Neural progenitor cell (in vitro differentiated cells): ENCODE measurements at regions not wholly inside any gene's neighbourhood (a gene's known extent, or its start where the extent isn't known, plus 50 kb on each side); places are given as distances from the start of the nearest gene placed in this dataset.
A peak's percentile ranks its signal among the peaks of the same experiment; 100 is the strongest.

ENCODE experiments used
- DNase-seq: peaks from one replicate; pipeline ENCODE4 v3.0.0-alpha.2; 2016; ENCODE audit warnings: low spot score
- H2AFZ ChIP-seq: fragments of 200-600 bp; sonication (generic); replicated peaks from 2 replicates; pipeline ENCODE4 v1.6.1; 2016; ENCODE audit warnings: antibody characterized with exemption
- H3F3A ChIP-seq: fragments of 200-600 bp; sonication (generic); 2 replicates; pipeline ENCODE4 v1.6.1; 2016; ENCODE audit warnings: antibody characterized with exemption, low read depth
- H3K27ac ChIP-seq: fragments of 200-600 bp; sonication (generic); 2 replicates; pipeline ENCODE4 v1.5.1; 2016; ENCODE audit warnings: mild to moderate bottlenecking
- H3K27me3 ChIP-seq: fragments of 200-600 bp; sonication (generic); 2 replicates; pipeline ENCODE4 v1.6.1; 2016; ENCODE audit warnings: mild to moderate bottlenecking, moderate library complexity
- H3K36me3 ChIP-seq: fragments of 200-600 bp; sonication (generic); 2 replicates; pipeline ENCODE4 v1.5.1; 2016
- H3K4me1 ChIP-seq: fragments of 200-600 bp; sonication (generic); 2 replicates; pipeline ENCODE4 v1.6.1; 2016; ENCODE audit warnings: mixed run types
- H3K4me2 ChIP-seq: fragments of 200-600 bp; sonication (generic); 2 replicates; pipeline ENCODE4 v1.6.1; 2016
- H3K4me3 ChIP-seq: fragments of 200-600 bp; sonication (generic); 2 replicates; pipeline ENCODE4 v1.5.1; 2016
- H3K79me2 ChIP-seq: fragments of 200-600 bp; sonication (generic); 2 replicates; pipeline ENCODE4 v1.6.1; 2016; ENCODE audit warnings: low read depth
- H3K9ac ChIP-seq: fragments of 200-600 bp; sonication (generic); 2 replicates; pipeline ENCODE4 v1.6.1; 2016
- H3K9me3 ChIP-seq: fragments of 200-600 bp; sonication (generic); 2 replicates; pipeline ENCODE4 v1.5.1; 2016; ENCODE audit warnings: low read depth
- H4K20me1 ChIP-seq: fragments of 200-600 bp; sonication (generic); 2 replicates; pipeline ENCODE4 v1.6.1; 2016; ENCODE audit warnings: low read depth
- H3K27ac Mint-ChIP-seq: 3 replicates; pipeline ENCODE4 v1.8.0; 2021; ENCODE audit warnings: mixed read lengths
- H3K27me3 Mint-ChIP-seq: 2 replicates; pipeline ENCODE4 v1.8.0; 2022; ENCODE audit warnings: low read depth, mild to moderate bottlenecking, inconsistent platforms, moderate library complexity, mixed read lengths; ENCODE audit not compliant: insufficient read depth
- H3K36me3 Mint-ChIP-seq: 3 replicates; pipeline ENCODE4 v1.8.0; 2021; ENCODE audit warnings: mixed read lengths
- H3K4me1 Mint-ChIP-seq: 3 replicates; pipeline ENCODE4 v1.8.0; 2021; ENCODE audit warnings: mixed read lengths
- H3K4me3 Mint-ChIP-seq: 3 replicates; pipeline ENCODE4 v1.8.0; 2021; ENCODE audit warnings: mild to moderate bottlenecking, moderate library complexity, mixed read lengths
- H3K9me3 Mint-ChIP-seq: 3 replicates; pipeline ENCODE4 v1.8.0; 2020; ENCODE audit warnings: mixed read lengths
- EZH2 ChIP-seq: fragments of 200-600 bp; sonication (generic); IDR thresholded peaks from 2 replicates; pipeline ENCODE4 v1.6.1; 2017; ENCODE audit warnings: antibody characterized with exemption, mild to moderate bottlenecking, moderate library complexity
- EZH2phosphoT487 ChIP-seq: fragments of 200-600 bp; sonication (generic); IDR thresholded peaks from 2 replicates; pipeline ENCODE4 v1.6.1; 2017; ENCODE audit warnings: antibody characterized with exemption
- TF ChIP-seq, protein P1 (sequence below): fragments of 200-600 bp; sonication (generic); IDR thresholded peaks from 2 replicates; pipeline ENCODE4 v1.5.1; 2017; ENCODE audit warnings: antibody characterized with exemption, mild to moderate bottlenecking

DNA sequence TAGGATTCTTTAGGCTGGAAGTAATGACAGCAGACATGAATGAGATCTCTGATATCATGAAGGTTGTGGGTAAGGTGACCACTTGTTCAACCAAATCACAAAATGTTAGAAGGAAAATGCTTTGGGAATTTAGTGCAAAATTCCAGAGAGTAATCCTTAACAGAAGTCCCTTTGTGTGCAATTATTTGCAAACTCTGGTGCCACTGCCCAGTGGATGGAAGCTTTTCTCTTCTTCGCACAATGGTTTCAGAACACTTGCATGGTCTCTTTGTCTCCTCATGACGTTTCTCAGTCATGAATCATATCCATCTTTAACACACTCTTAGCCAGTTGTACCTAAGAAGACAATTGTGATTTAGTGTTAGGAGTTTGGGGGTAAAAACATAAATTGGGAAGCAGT, 570.4 kb upstream of the ANKRD30A start:
- no peaks in the 10 kb centered on the region for H3F3A ChIP-seq
- H3K9ac ChIP-seq: no peak overlapping the region
- no peak overlapping the region for H3K4me3 ChIP-seq
- no peaks in the 10 kb centered on the region for H3K9me3 ChIP-seq
- H4K20me1 ChIP-seq: no peaks in the 10 kb centered on the region
- Mint-ChIP-seq H3K36me3 (no peaks in the 10 kb centered on the region), H3K4me3 (no peak overlapping the region), H3K4me1 (no peaks in the 10 kb centered on the region), H3K27ac (no peak overlapping the region), H3K9me3 (no peaks in the 10 kb centered on the region), H3K27me3 (peaks cover 2% of the 10 kb centered on the region)
- H3K27me3 ChIP-seq: no peaks in the 10 kb centered on the region
- H3K4me1 ChIP-seq: peaks cover 9% of the 10 kb centered on the region
- no peaks in the 10 kb centered on the region for H3K79me2 ChIP-seq
- H2AFZ ChIP-seq: peak overlapping the region; percentile 65
- TF ChIP-seq EZH2phosphoT487 (no peak), EZH2 (no peak)
- TF ChIP-seq, protein P1, sequence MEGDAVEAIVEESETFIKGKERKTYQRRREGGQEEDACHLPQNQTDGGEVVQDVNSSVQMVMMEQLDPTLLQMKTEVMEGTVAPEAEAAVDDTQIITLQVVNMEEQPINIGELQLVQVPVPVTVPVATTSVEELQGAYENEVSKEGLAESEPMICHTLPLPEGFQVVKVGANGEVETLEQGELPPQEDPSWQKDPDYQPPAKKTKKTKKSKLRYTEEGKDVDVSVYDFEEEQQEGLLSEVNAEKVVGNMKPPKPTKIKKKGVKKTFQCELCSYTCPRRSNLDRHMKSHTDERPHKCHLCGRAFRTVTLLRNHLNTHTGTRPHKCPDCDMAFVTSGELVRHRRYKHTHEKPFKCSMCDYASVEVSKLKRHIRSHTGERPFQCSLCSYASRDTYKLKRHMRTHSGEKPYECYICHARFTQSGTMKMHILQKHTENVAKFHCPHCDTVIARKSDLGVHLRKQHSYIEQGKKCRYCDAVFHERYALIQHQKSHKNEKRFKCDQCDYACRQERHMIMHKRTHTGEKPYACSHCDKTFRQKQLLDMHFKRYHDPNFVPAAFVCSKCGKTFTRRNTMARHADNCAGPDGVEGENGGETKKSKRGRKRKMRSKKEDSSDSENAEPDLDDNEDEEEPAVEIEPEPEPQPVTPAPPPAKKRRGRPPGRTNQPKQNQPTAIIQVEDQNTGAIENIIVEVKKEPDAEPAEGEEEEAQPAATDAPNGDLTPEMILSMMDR: no peak
- no peak overlapping the region for H3K27ac ChIP-seq
- no peak for DNase-seq
- no peak overlapping the region for H3K4me2 ChIP-seq
- no peaks in the 10 kb centered on the region for H3K36me3 ChIP-seq

DNA sequence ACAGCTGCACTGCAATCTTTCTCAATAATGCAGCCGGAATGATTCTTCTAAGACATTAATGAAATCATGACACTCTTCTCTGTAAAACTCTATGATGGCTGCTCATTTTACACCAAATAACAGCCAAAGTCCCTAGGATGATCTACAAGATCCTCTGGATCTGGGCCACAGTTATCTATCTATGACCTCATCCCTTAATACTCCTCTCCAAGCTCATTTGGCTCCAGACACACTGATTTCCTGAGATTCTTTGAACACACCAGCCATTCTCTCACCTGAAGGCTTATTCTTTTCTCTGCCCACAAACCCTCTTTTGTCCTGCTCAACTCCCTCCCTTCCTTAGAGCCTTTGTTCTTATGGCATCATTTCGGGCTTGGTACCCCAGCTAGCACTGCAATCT, 577.4 kb upstream of the ANKRD30A start:
- H2AFZ ChIP-seq: no peak overlapping the region
- no peak overlapping the region for H3K27ac ChIP-seq

DNA sequence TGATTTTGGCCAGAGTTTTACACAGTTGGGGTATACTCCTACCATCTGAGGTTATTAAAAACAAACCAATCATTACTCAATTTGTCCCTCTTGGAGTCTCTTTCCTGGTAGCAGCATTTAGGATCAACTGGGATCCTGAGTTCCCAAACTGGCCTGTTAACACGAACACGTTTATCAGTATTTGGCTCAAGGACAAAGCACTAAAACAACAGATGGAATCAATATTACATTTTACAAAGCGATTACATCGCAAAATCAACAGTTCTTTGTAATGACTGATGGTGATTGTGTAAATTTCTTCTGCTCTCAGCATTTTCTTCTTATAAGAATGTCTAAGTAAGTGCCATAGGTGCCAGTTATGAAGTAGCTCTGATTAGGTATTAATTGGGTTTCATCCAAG, 582.9 kb upstream of the ANKRD30A start:
- no peak for DNase-seq
- Mint-ChIP-seq H3K9me3 (no peaks in the 10 kb centered on the region), H3K4me1 (no peaks in the 10 kb centered on the region), H3K4me3 (no peak overlapping the region), H3K27me3 (no peaks in the 10 kb centered on the region), H3K36me3 (no peaks in the 10 kb centered on the region), H3K27ac (no peak overlapping the region)
- Histone ChIP-seq H3K79me2 (no peaks in the 10 kb centered on the region), H3K4me2 (no peak overlapping the region), H3F3A (no peaks in the 10 kb centered on the region), H3K36me3 (no peaks in the 10 kb centered on the region), H3K27me3 (no peaks in the 10 kb centered on the region), H3K4me3 (no peak overlapping the region), H3K4me1 (no peaks in the 10 kb centered on the region), H3K27ac (no peak overlapping the region), H4K20me1 (no peaks in the 10 kb centered on the region), H3K9me3 (no peaks in the 10 kb centered on the region), H2AFZ (peak overlapping the region; percentile 65), H3K9ac (no peak overlapping the region)
- TF ChIP-seq EZH2phosphoT487 (no peak), EZH2 (no peak)
- TF ChIP-seq, protein P1: no peak

More for the DNA sequence above, 577.4 kb upstream of the ANKRD30A start:
- Histone ChIP-seq H3F3A (no peaks in the 10 kb centered on the region), H3K4me3 (no peak overlapping the region), H3K9ac (no peak overlapping the region), H3K4me2 (no peak overlapping the region), H3K27me3 (no peaks in the 10 kb centered on the region), H3K79me2 (no peaks in the 10 kb centered on the region), H3K4me1 (no peaks in the 10 kb centered on the region), H4K20me1 (no peaks in the 10 kb centered on the region), H3K9me3 (no peaks in the 10 kb centered on the region), H3K36me3 (no peaks in the 10 kb centered on the region)
- TF ChIP-seq EZH2: no peak
- DNase-seq: no peak
- Mint-ChIP-seq H3K9me3 (no peaks in the 10 kb centered on the region), H3K36me3 (no peaks in the 10 kb centered on the region), H3K27me3 (peaks cover 2% of the 10 kb centered on the region), H3K4me3 (no peak overlapping the region), H3K4me1 (no peaks in the 10 kb centered on the region), H3K27ac (no peak overlapping the region)

DNA sequence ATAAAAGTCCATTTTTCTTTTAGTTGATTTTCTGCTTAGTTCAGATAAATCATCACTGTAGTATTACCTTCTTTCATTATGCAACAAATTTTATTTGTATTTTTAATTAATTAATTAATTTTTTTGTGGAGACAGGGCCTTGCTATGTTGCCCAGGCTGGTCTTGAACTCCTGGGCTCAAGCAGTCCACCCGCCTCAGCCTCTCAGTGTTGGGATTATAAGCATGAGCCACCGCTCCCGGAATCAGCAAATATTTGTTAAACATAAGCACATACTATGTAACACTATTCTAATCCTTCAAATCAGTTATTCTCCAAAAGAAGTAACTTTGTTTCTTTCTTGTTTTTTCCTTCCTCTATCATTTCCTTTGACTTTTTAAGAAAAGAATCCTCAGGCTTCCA, 584.8 kb upstream of the ANKRD30A start:
- no peaks in the 10 kb centered on the region for H4K20me1 ChIP-seq
- no peaks in the 10 kb centered on the region for H3K4me1 Mint-ChIP-seq
- H3K9me3 ChIP-seq: no peaks in the 10 kb centered on the region
- H2AFZ ChIP-seq: no peak overlapping the region
- H3K36me3 Mint-ChIP-seq: no peaks in the 10 kb centered on the region
- H3K79me2 ChIP-seq: no peaks in the 10 kb centered on the region
- no peak overlapping the region for H3K4me2 ChIP-seq
- H3K36me3 ChIP-seq: no peaks in the 10 kb centered on the region
- no peaks in the 10 kb centered on the region for H3F3A ChIP-seq
- H3K4me3 ChIP-seq: no peak overlapping the region
- no peak for DNase-seq
- no peaks in the 10 kb centered on the region for H3K9me3 Mint-ChIP-seq
- H3K27ac Mint-ChIP-seq: no peak overlapping the region
- no peaks in the 10 kb centered on the region for H3K4me1 ChIP-seq
- H3K27me3 Mint-ChIP-seq: no peaks in the 10 kb centered on the region
- H3K27ac ChIP-seq: no peak overlapping the region
- H3K27me3 ChIP-seq: no peaks in the 10 kb centered on the region
- no peak overlapping the region for H3K4me3 Mint-ChIP-seq
- no peak overlapping the region for H3K9ac ChIP-seq
- TF ChIP-seq, protein P1: no peak
- TF ChIP-seq EZH2: no peak
- TF ChIP-seq EZH2phosphoT487: no peak
